IMR-90 (cell line): ENCODE measurements at regions not wholly inside any gene's neighbourhood (a gene's known extent, or its start where the extent isn't known, plus 50 kb on each side); places are given as distances from the start of the nearest gene placed in this dataset.
"Not testable (repeated sequence)": the region's sequence is repeated elsewhere in the genome, so short reads cannot be mapped to it uniquely, and the experiment has no call there.

Source experiments
- CEBPB ChIP-seq: IDR thresholded peaks from 2 replicates; pipeline ENCODE4 v1.6.1; 2012; ENCODE audit warnings: low read depth, low read length, improper control_type of control experiment
- CTCF ChIP-seq: conservative IDR thresholded peaks from 2 replicates; pipeline ENCODE4 v1.5.1; 2012; ENCODE audit warnings: mild to moderate bottlenecking, low read depth, low read length, improper control_type of control experiment
- FOS ChIP-seq: fragments of 150-350 bp; IDR thresholded peaks from 2 replicates; pipeline ENCODE4 v1.6.1; 2016; ENCODE audit warnings: low read depth, low read length
- MAFK ChIP-seq: IDR thresholded peaks from 2 replicates; pipeline ENCODE4 v1.6.1; 2012; ENCODE audit warnings: low read depth, low read length, improper control_type of control experiment
- MAZ ChIP-seq: IDR thresholded peaks from 2 replicates; pipeline ENCODE4 v1.6.1; 2012; ENCODE audit warnings: low read depth, mild to moderate bottlenecking, low read length, improper control_type of control experiment, moderate library complexity, borderline replicate concordance
- MXI1 ChIP-seq: IDR thresholded peaks from 2 replicates; pipeline ENCODE4 v1.6.1; 2012; ENCODE audit warnings: low read depth, mild to moderate bottlenecking, low read length, moderate library complexity, borderline replicate concordance
- POLR2A ChIP-seq: IDR thresholded peaks from 2 replicates; pipeline ENCODE4 v1.6.1; 2012; ENCODE audit warnings: mild to moderate bottlenecking, low read depth, low read length
- RCOR1 ChIP-seq: IDR thresholded peaks from 2 replicates; pipeline ENCODE4 v1.6.1; 2012; ENCODE audit warnings: mild to moderate bottlenecking, low read length, improper control_type of control experiment; ENCODE audit not compliant: insufficient replicate concordance
- RFX5 ChIP-seq: IDR thresholded peaks from 2 replicates; pipeline ENCODE4 v1.8.0; 2012; ENCODE audit warnings: low read depth, mild to moderate bottlenecking, low read length, moderate library complexity
- SMC3 ChIP-seq: fragments of 150-350 bp; IDR thresholded peaks from 2 replicates; pipeline ENCODE4 v1.6.1; 2016; ENCODE audit warnings: low read depth, mild to moderate bottlenecking, antibody characterized with exemption, low read length, moderate library complexity
- USF2 ChIP-seq: fragments of 150-350 bp; IDR thresholded peaks from 2 replicates; pipeline ENCODE4 v1.6.1; 2017; ENCODE audit warnings: mild to moderate bottlenecking, antibody characterized with exemption, low read length, low read depth

GRCh38 chr3:144854020-144854419, 882.4 kb downstream of the DIPK2A start:
- not testable (repeated sequence) for TF ChIP-seq POLR2A, RCOR1, RFX5, SMC3, CTCF, USF2, CEBPB, FOS, MXI1, MAZ, MAFK
